ENCODE measurements at regions not wholly inside any gene's neighbourhood (a gene's known extent, or its start where the extent isn't known, plus 50 kb on each side); places are given as distances from the start of the nearest gene placed in this dataset.

DNA sequence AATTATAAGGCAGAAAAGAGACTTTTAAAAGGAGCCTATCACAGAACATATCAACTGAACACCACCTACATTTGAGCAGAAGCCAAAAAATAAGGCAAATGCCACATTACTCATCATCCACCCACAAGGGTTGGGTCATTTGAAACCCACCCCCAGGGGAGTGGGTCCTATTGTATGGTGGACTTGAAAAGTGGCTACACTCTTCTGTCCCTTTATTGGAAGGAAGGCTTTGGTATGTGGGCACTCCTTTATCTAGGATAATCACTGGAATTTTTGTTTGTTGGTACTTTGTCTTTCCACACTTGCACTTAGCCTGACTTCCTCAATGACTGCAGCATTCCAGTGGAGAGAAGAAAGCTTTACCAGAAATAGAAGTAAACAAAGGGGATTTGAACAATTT lies 157.2 kb upstream of the COL11A1 start:
- no peaks in the 10 kb centered on the region for H3K27me3 ChIP-seq (ENCODE audit: control insufficient read depth, insufficient read depth, low read length)
- no peak overlapping the region for H3K4me3 ChIP-seq (ENCODE audit: low read length)
- H3K27ac ChIP-seq (ENCODE audit: low read length): no peak overlapping the region
- H3K4me1 ChIP-seq (ENCODE audit: control insufficient read depth, insufficient read depth, low read length): no peaks in the 10 kb centered on the region
- H3K9me3 ChIP-seq (replicated peaks; ENCODE audit: control insufficient read depth, low read depth, low read length): no peaks in the 10 kb centered on the region
- H3K36me3 ChIP-seq (ENCODE audit: control insufficient read depth, insufficient read depth, low read length): no peaks in the 10 kb centered on the region
- no peak for DNase-seq

DNA sequence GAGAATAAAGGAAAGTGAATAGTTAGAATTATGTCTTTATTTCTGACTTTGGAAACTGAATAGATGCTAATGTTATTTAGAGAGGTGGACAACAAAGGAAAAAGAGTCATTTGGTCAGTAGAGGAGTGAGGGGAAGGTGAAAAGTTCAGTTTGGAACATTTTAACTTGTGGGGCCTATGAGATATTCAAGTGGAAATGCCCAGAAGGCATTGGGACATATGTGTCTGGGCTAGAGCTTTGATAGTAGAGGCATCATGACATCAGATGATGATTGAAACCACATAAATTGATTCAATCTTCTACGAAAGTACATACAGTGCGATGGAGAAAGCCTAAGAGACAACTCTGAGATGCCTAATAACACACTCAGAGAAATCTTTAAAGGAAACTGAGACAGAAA lies 151.7 kb upstream of the COL11A1 start:
- Histone ChIP-seq H3K36me3 (ENCODE audit: control insufficient read depth, insufficient read depth, low read length) (no peaks in the 10 kb centered on the region), H3K9me3 (replicated peaks; ENCODE audit: control insufficient read depth, low read depth, low read length) (no peaks in the 10 kb centered on the region), H3K27me3 (ENCODE audit: control insufficient read depth, insufficient read depth, low read length) (no peaks in the 10 kb centered on the region), H3K4me1 (ENCODE audit: control insufficient read depth, insufficient read depth, low read length) (no peaks in the 10 kb centered on the region), H3K4me3 (ENCODE audit: low read length) (no peak overlapping the region), H3K27ac (ENCODE audit: low read length) (no peak overlapping the region)
- DNase-seq: no peak
- no CpG with 5 or more reads among the region's 2 CpGs for WGBS (ENCODE audit: insufficient coverage)

DNA sequence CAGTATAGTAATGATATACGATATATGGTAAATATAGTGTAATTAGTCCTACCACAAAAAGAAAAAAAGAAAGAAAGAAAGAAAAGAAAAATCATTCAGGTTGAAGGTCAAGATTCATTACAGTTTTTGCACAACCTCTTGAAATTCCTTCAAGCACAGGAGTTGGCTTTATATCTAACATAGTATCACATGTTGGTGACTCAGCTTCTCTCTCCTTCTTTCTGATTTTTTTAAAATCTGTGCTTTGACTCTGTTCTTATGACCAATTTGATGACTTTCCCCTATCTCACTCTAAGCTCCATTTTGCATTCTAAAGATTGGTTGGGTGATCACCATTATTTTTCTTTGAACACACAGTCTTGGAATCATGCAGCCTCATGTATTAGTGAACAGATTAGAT lies 148.2 kb upstream of the COL11A1 start:
- Histone ChIP-seq H3K4me3 (ENCODE audit: low read length) (no peak overlapping the region), H3K27ac (ENCODE audit: low read length) (no peak overlapping the region), H3K27me3 (ENCODE audit: control insufficient read depth, insufficient read depth, low read length) (no peaks in the 10 kb centered on the region), H3K36me3 (ENCODE audit: control insufficient read depth, insufficient read depth, low read length) (no peaks in the 10 kb centered on the region), H3K4me1 (ENCODE audit: control insufficient read depth, insufficient read depth, low read length) (no peaks in the 10 kb centered on the region), H3K9me3 (replicated peaks; ENCODE audit: control insufficient read depth, low read depth, low read length) (no peaks in the 10 kb centered on the region)
- WGBS (ENCODE audit: insufficient coverage): no CpG with 5 or more reads among the region's 1 CpG
- no peak for DNase-seq

DNA sequence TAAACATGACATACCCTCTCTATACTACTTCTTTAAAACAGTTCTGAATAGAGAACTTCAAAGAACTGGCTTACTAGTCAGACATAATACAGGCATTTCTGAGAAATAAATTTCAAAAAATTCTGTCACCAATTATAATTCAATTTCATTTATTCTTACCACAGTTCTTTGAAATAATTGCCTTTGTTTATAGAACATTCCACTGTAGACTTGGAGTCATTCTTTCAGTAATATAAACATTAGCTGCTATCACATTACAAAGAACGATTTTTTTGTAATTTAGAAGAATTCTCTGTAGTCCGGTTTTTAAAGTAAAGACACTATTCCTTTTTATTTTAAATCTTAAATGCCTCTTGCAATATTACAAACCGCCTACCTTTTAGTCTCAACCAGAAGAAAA lies 146.4 kb upstream of the COL11A1 start:
- H3K4me3 ChIP-seq (ENCODE audit: low read length): no peak overlapping the region
- DNase-seq: no peak
- no peaks in the 10 kb centered on the region for H3K9me3 ChIP-seq (replicated peaks; ENCODE audit: control insufficient read depth, low read depth, low read length)
- WGBS (ENCODE audit: insufficient coverage): no CpG with 5 or more reads among the region's 3 CpGs
- H3K27me3 ChIP-seq (ENCODE audit: control insufficient read depth, insufficient read depth, low read length): no peaks in the 10 kb centered on the region
- H3K4me1 ChIP-seq (ENCODE audit: control insufficient read depth, insufficient read depth, low read length): no peaks in the 10 kb centered on the region
- H3K27ac ChIP-seq (ENCODE audit: low read length): no peak overlapping the region
- no peaks in the 10 kb centered on the region for H3K36me3 ChIP-seq (ENCODE audit: control insufficient read depth, insufficient read depth, low read length)

DNA sequence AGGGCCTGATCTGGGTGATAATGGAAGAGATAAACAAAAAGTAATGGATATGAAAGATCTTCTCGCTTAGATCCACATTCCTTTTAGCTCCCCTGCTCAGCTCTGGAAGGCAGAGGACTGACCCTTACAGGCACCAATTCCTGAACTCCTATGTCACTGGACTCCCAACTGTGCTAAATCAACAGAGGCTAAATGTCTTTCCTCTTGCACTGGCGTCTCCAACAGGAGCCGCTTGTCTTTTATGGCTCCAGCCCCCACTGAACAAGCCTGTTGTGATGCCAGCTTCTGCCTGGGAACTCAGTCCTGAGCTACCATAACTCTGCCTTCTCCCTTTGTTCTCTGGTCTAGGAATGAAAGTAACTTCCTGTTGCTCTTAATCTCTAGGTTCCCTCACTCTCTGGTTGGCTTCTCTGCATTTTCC lies 142.1 kb upstream of the COL11A1 start:
- Histone ChIP-seq H3K27me3 (ENCODE audit: control insufficient read depth, insufficient read depth, low read length) (no peaks in the 10 kb centered on the region), H3K27ac (ENCODE audit: low read length) (peak overlapping the region; percentile 29), H3K9me3 (replicated peaks; ENCODE audit: control insufficient read depth, low read depth, low read length) (no peaks in the 10 kb centered on the region), H3K4me1 (ENCODE audit: control insufficient read depth, insufficient read depth, low read length) (no peaks in the 10 kb centered on the region), H3K4me3 (ENCODE audit: low read length) (no peak overlapping the region), H3K36me3 (ENCODE audit: control insufficient read depth, insufficient read depth, low read length) (no peaks in the 10 kb centered on the region)
- no peak for DNase-seq
- 41% methylated on average over 3 of the region's 3 CpGs for WGBS (ENCODE audit: insufficient coverage)

DNA sequence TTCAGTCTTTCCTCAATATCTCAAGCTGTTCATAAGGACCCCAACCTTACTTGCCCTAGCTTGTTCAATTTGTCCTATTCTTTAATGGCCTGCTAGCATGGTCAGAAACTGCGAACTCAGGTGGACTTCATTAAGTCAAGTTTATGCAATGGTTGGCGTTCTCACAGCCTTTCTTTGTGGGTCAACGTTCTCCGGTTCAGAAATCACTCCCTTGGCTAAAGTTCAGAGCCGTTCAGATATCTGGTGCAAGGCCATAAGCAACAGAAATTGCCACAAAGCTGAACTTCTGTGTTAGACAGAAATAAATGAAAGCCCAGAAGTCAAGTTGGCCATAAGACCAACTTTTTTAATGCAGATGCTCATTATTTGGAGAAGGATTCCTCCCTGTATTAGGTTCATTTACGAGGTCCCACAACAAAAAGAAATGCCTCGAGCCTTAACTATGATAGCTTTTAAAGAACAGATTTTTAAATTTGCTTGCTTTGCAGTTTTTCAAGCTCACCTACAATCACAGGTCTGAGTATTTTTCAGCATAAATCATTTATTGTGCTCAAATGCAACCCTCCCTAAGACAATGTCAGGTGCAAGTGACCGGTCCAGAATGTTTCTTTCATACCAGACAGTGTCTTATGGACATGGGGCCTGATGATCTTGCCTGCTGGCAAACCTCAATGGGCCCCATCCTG lies 140.2 kb upstream of the COL11A1 start:
- Histone ChIP-seq H3K4me1 (ENCODE audit: control insufficient read depth, insufficient read depth, low read length) (no peaks in the 10 kb centered on the region), H3K27ac (ENCODE audit: low read length) (no peak overlapping the region), H3K9me3 (replicated peaks; ENCODE audit: control insufficient read depth, low read depth, low read length) (no peaks in the 10 kb centered on the region), H3K27me3 (ENCODE audit: control insufficient read depth, insufficient read depth, low read length) (no peaks in the 10 kb centered on the region), H3K4me3 (ENCODE audit: low read length) (no peak overlapping the region), H3K36me3 (ENCODE audit: control insufficient read depth, insufficient read depth, low read length) (no peaks in the 10 kb centered on the region)
- WGBS (ENCODE audit: insufficient coverage): 88% methylated on average over 6 of the region's 8 CpGs
- DNase-seq: no peak

DNA sequence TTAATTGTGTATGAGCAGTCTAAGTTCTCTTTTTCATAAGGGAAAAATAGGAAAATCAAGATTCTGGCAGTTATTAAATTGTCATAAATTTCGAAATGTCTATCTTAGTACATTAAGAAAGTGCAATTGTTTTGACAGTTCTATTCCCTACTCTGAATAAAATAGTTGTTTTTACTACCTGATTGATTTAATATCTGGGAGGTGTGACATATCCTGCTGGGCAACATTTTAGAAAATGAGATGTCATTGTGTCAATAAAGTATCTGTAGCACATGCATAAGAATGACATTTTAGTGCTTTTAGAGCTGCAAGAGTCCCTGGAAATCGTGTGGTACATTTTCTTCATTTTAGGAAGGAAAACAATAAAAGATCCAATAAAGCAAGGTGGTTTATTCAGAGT lies 139.2 kb upstream of the COL11A1 start:
- Histone ChIP-seq H3K36me3 (ENCODE audit: control insufficient read depth, insufficient read depth, low read length) (no peaks in the 10 kb centered on the region), H3K9me3 (replicated peaks; ENCODE audit: control insufficient read depth, low read depth, low read length) (no peaks in the 10 kb centered on the region), H3K27ac (ENCODE audit: low read length) (no peak overlapping the region), H3K4me1 (ENCODE audit: control insufficient read depth, insufficient read depth, low read length) (no peaks in the 10 kb centered on the region), H3K4me3 (ENCODE audit: low read length) (no peak overlapping the region), H3K27me3 (ENCODE audit: control insufficient read depth, insufficient read depth, low read length) (no peaks in the 10 kb centered on the region)
- no CpG with 5 or more reads among the region's 2 CpGs for WGBS (ENCODE audit: insufficient coverage)
- DNase-seq: no peak

DNA sequence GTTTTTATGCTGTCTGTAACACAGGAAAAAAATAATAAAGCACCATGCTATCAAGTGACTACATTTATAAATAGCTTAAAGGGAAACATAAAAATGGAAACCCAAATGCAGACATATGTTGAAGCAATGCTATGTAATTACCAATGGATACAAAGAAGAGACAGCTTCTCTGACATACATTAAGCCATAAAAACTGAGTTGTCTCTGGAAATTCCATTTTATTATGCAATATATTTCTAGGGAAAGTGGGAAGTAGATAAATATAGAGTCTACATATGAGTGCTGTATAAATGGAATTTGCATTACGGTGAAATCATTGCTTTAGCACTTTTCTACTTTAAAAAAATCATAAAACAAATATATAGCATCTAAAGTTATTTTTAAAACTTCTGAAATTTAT lies 135.2 kb upstream of the COL11A1 start:
- no CpG with 5 or more reads among the region's 1 CpG for WGBS (ENCODE audit: insufficient coverage)
- Histone ChIP-seq H3K4me3 (ENCODE audit: low read length) (no peak overlapping the region), H3K9me3 (replicated peaks; ENCODE audit: control insufficient read depth, low read depth, low read length) (no peaks in the 10 kb centered on the region), H3K27me3 (ENCODE audit: control insufficient read depth, insufficient read depth, low read length) (no peaks in the 10 kb centered on the region), H3K4me1 (ENCODE audit: control insufficient read depth, insufficient read depth, low read length) (no peaks in the 10 kb centered on the region), H3K36me3 (ENCODE audit: control insufficient read depth, insufficient read depth, low read length) (no peaks in the 10 kb centered on the region), H3K27ac (ENCODE audit: low read length) (no peak overlapping the region)
- peak; percentile 62 for DNase-seq

DNA sequence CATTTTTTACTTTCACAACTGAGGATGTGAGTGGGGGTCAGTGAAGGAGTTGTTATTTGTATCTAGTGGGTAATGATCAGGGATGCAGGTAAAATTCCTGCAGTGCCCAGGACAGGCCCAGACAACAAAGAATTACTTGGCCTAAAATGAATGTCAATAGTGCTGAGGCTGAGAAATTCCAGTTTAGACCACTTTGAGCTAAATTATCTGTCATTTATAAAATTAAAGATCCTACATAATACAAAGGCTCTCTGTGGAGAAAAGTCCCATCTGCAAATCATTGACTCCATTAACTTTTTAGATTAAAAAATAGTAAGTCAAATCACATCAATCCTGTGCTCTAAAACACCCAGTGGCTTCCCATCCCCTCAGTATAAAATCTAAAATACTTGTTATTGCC lies 130.7 kb upstream of the COL11A1 start:
- no peaks in the 10 kb centered on the region for H3K4me1 ChIP-seq (ENCODE audit: control insufficient read depth, insufficient read depth, low read length)
- H3K9me3 ChIP-seq (replicated peaks; ENCODE audit: control insufficient read depth, low read depth, low read length): no peaks in the 10 kb centered on the region
- no peaks in the 10 kb centered on the region for H3K27me3 ChIP-seq (ENCODE audit: control insufficient read depth, insufficient read depth, low read length)
- H3K36me3 ChIP-seq (ENCODE audit: control insufficient read depth, insufficient read depth, low read length): no peaks in the 10 kb centered on the region
- H3K4me3 ChIP-seq (ENCODE audit: low read length): no peak overlapping the region
- no peak overlapping the region for H3K27ac ChIP-seq (ENCODE audit: low read length)
- no peak for DNase-seq

DNA sequence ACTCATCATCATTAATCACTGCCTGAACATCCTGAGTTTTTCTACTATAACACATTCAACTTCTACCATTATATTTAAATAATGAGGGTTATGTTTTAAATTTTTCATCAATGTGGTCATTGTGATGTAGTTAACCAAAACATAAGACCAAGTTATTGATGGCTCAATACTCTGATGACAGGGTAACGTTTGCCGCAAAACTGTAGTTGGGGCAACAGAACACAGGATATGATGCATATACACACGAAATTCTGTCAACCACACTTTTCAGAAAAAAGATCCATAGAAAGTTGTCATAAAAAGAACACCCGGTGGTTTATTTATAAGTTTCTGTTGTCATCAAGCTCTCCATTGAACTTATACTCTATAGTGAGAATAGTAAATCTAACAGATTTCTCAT lies 121.7 kb upstream of the COL11A1 start:
- Histone ChIP-seq H3K27me3 (ENCODE audit: control insufficient read depth, insufficient read depth, low read length) (no peaks in the 10 kb centered on the region), H3K36me3 (ENCODE audit: control insufficient read depth, insufficient read depth, low read length) (no peaks in the 10 kb centered on the region), H3K27ac (ENCODE audit: low read length) (no peak overlapping the region), H3K9me3 (replicated peaks; ENCODE audit: control insufficient read depth, low read depth, low read length) (no peaks in the 10 kb centered on the region), H3K4me3 (ENCODE audit: low read length) (no peak overlapping the region), H3K4me1 (ENCODE audit: control insufficient read depth, insufficient read depth, low read length) (no peaks in the 10 kb centered on the region)
- WGBS (ENCODE audit: insufficient coverage): no CpG with 5 or more reads among the region's 4 CpGs
- no peak for DNase-seq

DNA sequence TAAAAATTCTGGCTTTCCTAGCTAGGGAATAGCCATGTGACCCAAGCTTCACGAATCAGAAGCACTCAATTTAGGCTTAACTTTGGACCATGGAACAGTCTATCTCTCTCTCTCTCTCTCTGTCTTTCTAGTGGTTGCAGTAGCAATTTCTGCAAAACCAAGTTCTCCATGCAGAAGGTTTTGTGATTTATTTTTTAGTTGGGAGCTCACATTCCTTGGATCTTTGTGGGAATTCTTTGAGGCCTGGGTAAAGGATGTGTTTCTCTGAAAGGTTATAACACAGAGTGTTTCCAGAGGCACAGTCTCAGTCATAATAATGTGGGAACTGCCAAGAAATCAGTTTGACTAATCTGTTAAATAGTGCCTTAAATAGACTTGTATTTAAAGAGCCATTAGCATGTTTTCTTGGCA lies 112.3 kb upstream of the COL11A1 start:
- H3K9me3 ChIP-seq (replicated peaks; ENCODE audit: control insufficient read depth, low read depth, low read length): no peaks in the 10 kb centered on the region
- DNase-seq: peak; percentile 23
- no peak overlapping the region for H3K4me3 ChIP-seq (ENCODE audit: low read length)
- H3K27ac ChIP-seq (ENCODE audit: low read length): no peak overlapping the region
- no peaks in the 10 kb centered on the region for H3K36me3 ChIP-seq (ENCODE audit: control insufficient read depth, insufficient read depth, low read length)
- 67% methylated on average over 1 of the region's 1 CpG for WGBS (ENCODE audit: insufficient coverage)
- no peaks in the 10 kb centered on the region for H3K27me3 ChIP-seq (ENCODE audit: control insufficient read depth, insufficient read depth, low read length)
- H3K4me1 ChIP-seq (ENCODE audit: control insufficient read depth, insufficient read depth, low read length): no peaks in the 10 kb centered on the region

All from muscle of leg (tissue), 3 donors.